ENCODE measurements at regions not wholly inside any gene's neighbourhood (a gene's known extent, or its start where the extent isn't known, plus 50 kb on each side); places are given as distances from the start of the nearest gene placed in this dataset.
"Not testable (repeated sequence)": the region's sequence is repeated elsewhere in the genome, so short reads cannot be mapped to it uniquely, and the experiment has no call there.

- Histone ChIP-seq H3K79me2 (ENCODE audit: insufficient read depth, low read depth, low read length) (no peaks in the 10 kb centered on the region), H2AFZ (ENCODE audit: low read length) (no peak overlapping the region), H3K9me2 (ENCODE audit: insufficient read depth, low read length) (no peaks in the 10 kb centered on the region), H3K4me1 (ENCODE audit: insufficient read depth, low read length, poor library complexity, severe bottlenecking) (no peaks in the 10 kb centered on the region), H3K27ac (ENCODE audit: low read depth, low read length, poor library complexity, severe bottlenecking) (no peak overlapping the region), H3K4me2 (ENCODE audit: low read length) (no peak overlapping the region), H3K4me3 (ENCODE audit: low read depth, low read length, poor library complexity, severe bottlenecking) (no peak overlapping the region), H4K20me1 (ENCODE audit: insufficient read depth, low read length) (no peaks in the 10 kb centered on the region), H3K9me3 (ENCODE audit: low read length) (no peaks in the 10 kb centered on the region), H3K36me3 (ENCODE audit: insufficient read depth, low read length) (no peaks in the 10 kb centered on the region)
- ChIA-PET CTCF (ENCODE audit: unreplicated experiment) (no interaction called here), POLR2A (no interaction called here)
- intact Hi-C loops (cut with micrococcal nuclease; ENCODE audit: unreplicated experiment) = no loop called here
- BruUV-seq (replicated peaks) = no TSS peak
- no peak for DNase-seq (ENCODE audit: low spot score)
- TF ChIP-seq EZH2phosphoT487 (IDR thresholded peaks at IDR 0.05; ENCODE audit: borderline replicate concordance, low read depth, low read length) = no peak
- TF ChIP-seq, protein P1, sequence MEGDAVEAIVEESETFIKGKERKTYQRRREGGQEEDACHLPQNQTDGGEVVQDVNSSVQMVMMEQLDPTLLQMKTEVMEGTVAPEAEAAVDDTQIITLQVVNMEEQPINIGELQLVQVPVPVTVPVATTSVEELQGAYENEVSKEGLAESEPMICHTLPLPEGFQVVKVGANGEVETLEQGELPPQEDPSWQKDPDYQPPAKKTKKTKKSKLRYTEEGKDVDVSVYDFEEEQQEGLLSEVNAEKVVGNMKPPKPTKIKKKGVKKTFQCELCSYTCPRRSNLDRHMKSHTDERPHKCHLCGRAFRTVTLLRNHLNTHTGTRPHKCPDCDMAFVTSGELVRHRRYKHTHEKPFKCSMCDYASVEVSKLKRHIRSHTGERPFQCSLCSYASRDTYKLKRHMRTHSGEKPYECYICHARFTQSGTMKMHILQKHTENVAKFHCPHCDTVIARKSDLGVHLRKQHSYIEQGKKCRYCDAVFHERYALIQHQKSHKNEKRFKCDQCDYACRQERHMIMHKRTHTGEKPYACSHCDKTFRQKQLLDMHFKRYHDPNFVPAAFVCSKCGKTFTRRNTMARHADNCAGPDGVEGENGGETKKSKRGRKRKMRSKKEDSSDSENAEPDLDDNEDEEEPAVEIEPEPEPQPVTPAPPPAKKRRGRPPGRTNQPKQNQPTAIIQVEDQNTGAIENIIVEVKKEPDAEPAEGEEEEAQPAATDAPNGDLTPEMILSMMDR (conservative IDR thresholded peaks at IDR 0.05; ENCODE audit: low read length) = no peak
Measured at GRCh38 chr9:1184146-1184545, 134.0 kb downstream of the DMRT2 start.

- POLR2A ChIA-PET; H3K9me2 ChIP-seq (ENCODE audit: insufficient read depth, low read length); DNase-seq (ENCODE audit: low spot score); H2AFZ ChIP-seq (ENCODE audit: low read length); H3K4me1 ChIP-seq (ENCODE audit: insufficient read depth, low read length, poor library complexity, severe bottlenecking); CTCF ChIA-PET (ENCODE audit: unreplicated experiment); H3K27ac ChIP-seq (ENCODE audit: low read depth, low read length, poor library complexity, severe bottlenecking); H3K79me2 ChIP-seq (ENCODE audit: insufficient read depth, low read depth, low read length); H4K20me1 ChIP-seq (ENCODE audit: insufficient read depth, low read length); H3K4me2 ChIP-seq (ENCODE audit: low read length); BruUV-seq (replicated peaks); H3K36me3 ChIP-seq (ENCODE audit: insufficient read depth, low read length); H3K4me3 ChIP-seq (ENCODE audit: low read depth, low read length, poor library complexity, severe bottlenecking); H3K9me3 ChIP-seq (ENCODE audit: low read length); intact Hi-C loops (cut with micrococcal nuclease; ENCODE audit: unreplicated experiment): not testable (repeated sequence)
Measured at GRCh38 chr9:1187137-1187536, 137.0 kb downstream of the DMRT2 start.

DNA sequence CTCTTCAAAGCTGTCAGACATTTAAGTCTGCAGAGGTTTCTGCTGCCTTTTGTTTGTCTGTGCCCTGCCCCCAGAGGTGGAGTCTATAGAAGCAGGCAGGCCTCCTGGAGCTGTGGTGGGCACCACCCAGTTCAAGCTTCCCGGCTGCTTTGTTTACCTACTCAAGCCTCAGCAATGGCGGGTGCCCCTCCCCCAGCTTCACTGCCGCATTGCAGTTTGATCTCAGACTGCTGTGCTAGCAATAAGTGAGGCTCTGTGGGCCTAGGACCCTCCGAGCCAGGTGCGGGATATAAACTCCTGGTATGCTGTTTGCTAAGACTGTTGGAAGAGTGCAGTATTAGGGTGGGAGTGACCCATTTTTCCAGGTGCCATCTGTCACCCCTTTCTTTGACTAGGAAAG is 145.5 kb downstream of the DMRT2 start:
- H3K4me2 ChIP-seq (ENCODE audit: low read length); H3K27ac ChIP-seq (ENCODE audit: low read depth, low read length, poor library complexity, severe bottlenecking); H3K4me1 ChIP-seq (ENCODE audit: insufficient read depth, low read length, poor library complexity, severe bottlenecking); H2AFZ ChIP-seq (ENCODE audit: low read length); H4K20me1 ChIP-seq (ENCODE audit: insufficient read depth, low read length); CTCF ChIA-PET (ENCODE audit: unreplicated experiment); H3K9me2 ChIP-seq (ENCODE audit: insufficient read depth, low read length); H3K79me2 ChIP-seq (ENCODE audit: insufficient read depth, low read depth, low read length); H3K4me3 ChIP-seq (ENCODE audit: low read depth, low read length, poor library complexity, severe bottlenecking); H3K9me3 ChIP-seq (ENCODE audit: low read length); H3K36me3 ChIP-seq (ENCODE audit: insufficient read depth, low read length); intact Hi-C loops (cut with micrococcal nuclease; ENCODE audit: unreplicated experiment); BruUV-seq (replicated peaks); POLR2A ChIA-PET; DNase-seq (ENCODE audit: low spot score): not testable (repeated sequence)

- POLR2A ChIA-PET = no interaction called here
- CTCF ChIA-PET (ENCODE audit: unreplicated experiment) = no interaction called here
- intact Hi-C loops (cut with micrococcal nuclease; ENCODE audit: unreplicated experiment) = no loop called here
- DNase-seq (ENCODE audit: low spot score) = no peak
- Histone ChIP-seq H3K9me3 (ENCODE audit: low read length) (no peaks in the 10 kb centered on the region), H3K4me3 (ENCODE audit: low read depth, low read length, poor library complexity, severe bottlenecking) (no peak overlapping the region), H3K79me2 (ENCODE audit: insufficient read depth, low read depth, low read length) (no peaks in the 10 kb centered on the region), H2AFZ (ENCODE audit: low read length) (no peak overlapping the region), H3K36me3 (ENCODE audit: insufficient read depth, low read length) (no peaks in the 10 kb centered on the region), H3K4me2 (ENCODE audit: low read length) (no peak overlapping the region), H3K4me1 (ENCODE audit: insufficient read depth, low read length, poor library complexity, severe bottlenecking) (no peaks in the 10 kb centered on the region), H3K27ac (ENCODE audit: low read depth, low read length, poor library complexity, severe bottlenecking) (no peak overlapping the region), H3K9me2 (ENCODE audit: insufficient read depth, low read length) (no peaks in the 10 kb centered on the region), H4K20me1 (ENCODE audit: insufficient read depth, low read length) (no peaks in the 10 kb centered on the region)
- no peak for TF ChIP-seq EZH2phosphoT487 (IDR thresholded peaks at IDR 0.05; ENCODE audit: borderline replicate concordance, low read depth, low read length)
- TF ChIP-seq, protein P1 (conservative IDR thresholded peaks at IDR 0.05; ENCODE audit: low read length) = no peak
- BruUV-seq (replicated peaks) = no TSS peak
Measured at GRCh38 chr9:1198085-1198484, 147.9 kb downstream of the DMRT2 start.

All from OCI-LY7 (cell line).